ENCODE measurements at regions not wholly inside any gene's neighbourhood (a gene's known extent, or its start where the extent isn't known, plus 50 kb on each side); places are given as distances from the start of the nearest gene placed in this dataset.

DNA sequence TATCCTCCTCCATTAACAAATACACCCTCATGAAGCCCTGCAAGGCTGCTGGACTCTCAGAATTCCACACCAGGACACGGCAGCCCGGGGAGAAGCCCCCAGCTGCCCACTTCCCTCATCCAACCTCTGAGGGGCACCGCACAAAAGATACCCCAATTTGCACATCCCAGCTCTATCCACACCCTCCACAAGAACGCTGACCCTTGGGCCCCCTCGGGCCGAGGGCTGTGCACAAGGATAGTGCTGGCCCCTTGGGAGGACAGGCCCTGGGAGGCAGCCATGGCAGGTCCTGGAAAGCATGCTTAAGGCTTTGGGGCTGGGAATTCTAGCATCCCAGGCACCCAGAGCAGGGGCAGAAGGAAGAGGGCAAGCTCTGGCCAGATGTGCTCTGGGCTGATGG, 77.4 kb upstream of the PRNP start:
- TF ChIP-seq, protein P1, sequence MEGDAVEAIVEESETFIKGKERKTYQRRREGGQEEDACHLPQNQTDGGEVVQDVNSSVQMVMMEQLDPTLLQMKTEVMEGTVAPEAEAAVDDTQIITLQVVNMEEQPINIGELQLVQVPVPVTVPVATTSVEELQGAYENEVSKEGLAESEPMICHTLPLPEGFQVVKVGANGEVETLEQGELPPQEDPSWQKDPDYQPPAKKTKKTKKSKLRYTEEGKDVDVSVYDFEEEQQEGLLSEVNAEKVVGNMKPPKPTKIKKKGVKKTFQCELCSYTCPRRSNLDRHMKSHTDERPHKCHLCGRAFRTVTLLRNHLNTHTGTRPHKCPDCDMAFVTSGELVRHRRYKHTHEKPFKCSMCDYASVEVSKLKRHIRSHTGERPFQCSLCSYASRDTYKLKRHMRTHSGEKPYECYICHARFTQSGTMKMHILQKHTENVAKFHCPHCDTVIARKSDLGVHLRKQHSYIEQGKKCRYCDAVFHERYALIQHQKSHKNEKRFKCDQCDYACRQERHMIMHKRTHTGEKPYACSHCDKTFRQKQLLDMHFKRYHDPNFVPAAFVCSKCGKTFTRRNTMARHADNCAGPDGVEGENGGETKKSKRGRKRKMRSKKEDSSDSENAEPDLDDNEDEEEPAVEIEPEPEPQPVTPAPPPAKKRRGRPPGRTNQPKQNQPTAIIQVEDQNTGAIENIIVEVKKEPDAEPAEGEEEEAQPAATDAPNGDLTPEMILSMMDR (conservative IDR thresholded peaks at IDR 0.05; ENCODE audit: control insufficient read depth, insufficient read depth, low read depth, low read length) = no peak
- DNase-seq (ENCODE audit: low read depth) = no peak
- no peak overlapping the region for H3K4me3 ChIP-seq (ENCODE audit: control insufficient read depth, low read depth, low read length)

DNA sequence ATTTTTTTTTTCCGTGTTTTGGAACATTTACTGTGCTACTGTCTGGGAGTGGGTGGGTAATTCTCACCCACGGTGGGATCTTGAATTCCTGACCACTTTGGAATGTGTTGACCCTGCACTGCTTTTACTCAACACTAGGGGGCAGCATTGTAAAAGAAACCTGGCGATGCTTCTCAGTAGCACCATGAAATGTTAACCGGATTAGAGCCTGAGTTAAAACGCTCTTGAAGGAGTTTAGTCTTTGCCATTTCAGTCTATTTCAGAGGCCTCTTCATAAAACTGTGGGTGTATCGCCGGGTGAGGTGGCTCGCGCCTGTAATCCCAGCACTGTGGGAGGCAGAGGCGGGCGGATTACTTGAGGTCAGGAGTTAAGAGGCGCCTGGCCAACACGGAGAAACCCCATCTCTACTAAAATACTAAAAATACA, 79.0 kb upstream of the PRNP start:
- DNase-seq (ENCODE audit: low read depth) = peak; percentile 75
- H3K4me3 ChIP-seq (ENCODE audit: control insufficient read depth, low read depth, low read length) = no peak overlapping the region
- TF ChIP-seq, protein P1 (conservative IDR thresholded peaks at IDR 0.05; ENCODE audit: control insufficient read depth, insufficient read depth, low read depth, low read length) = peak; percentile 99

DNA sequence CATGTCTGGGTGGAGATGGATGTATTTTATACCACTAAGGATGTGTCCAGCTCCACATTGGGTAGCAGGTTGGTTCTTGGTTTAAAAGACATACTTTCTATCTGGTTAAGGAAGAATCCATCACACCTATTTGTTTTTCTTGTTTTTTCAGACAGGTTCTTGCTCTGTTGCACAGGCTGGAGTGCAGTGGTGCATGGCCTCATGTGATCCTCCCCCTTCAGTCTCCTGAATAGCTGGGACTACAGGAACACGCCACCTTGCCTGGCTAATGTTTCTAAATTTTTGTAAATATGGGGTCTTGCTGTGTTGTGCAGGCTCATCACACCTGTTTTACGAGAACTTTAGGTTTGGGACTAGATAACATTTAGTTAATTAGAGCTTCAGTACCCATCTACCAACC, 80.2 kb upstream of the PRNP start:
- DNase-seq (ENCODE audit: low read depth) = no peak
- TF ChIP-seq, protein P1 (conservative IDR thresholded peaks at IDR 0.05; ENCODE audit: control insufficient read depth, insufficient read depth, low read depth, low read length) = no peak
- H3K4me3 ChIP-seq (ENCODE audit: control insufficient read depth, low read depth, low read length) = no peak overlapping the region

DNA sequence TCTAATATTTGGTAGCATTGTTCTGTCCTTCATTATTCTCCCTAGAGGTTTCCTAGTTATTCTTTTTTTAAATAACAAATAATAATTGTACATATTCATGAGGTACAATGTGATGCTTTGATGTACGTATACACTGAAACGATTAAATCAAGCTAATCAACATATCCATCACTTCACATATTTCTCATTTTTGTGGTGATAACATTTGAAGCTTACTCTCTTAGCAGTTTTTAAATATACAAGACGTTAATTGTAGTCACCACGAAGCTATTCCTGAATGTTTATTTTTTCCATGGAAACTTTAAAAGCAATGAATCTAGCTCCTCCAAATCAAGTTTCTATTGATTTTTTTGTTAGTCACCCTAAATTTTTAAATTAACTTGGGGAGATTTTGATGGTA, 81.1 kb upstream of the PRNP start:
- TF ChIP-seq, protein P1 (conservative IDR thresholded peaks at IDR 0.05; ENCODE audit: control insufficient read depth, insufficient read depth, low read depth, low read length) = no peak
- no peak overlapping the region for H3K4me3 ChIP-seq (ENCODE audit: control insufficient read depth, low read depth, low read length)
- DNase-seq (ENCODE audit: low read depth) = no peak

DNA sequence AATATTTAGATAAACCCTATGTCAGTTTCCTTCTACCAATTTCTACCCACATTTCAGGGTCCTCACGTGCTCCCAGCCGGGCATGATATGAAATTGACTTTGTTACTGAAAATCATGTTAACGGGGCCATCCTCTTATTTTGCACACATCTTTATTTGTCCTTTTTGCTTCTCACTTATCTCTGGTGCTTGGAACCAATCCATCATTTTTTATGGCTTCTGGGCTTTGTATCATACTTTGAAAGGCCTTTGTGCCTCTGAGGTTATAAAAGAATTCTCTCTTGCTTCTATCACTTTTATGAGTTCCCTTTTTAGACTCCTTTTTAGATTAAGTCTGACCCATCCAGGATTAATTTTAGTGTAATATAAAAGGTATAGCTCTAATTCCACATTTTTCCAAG, 81.7 kb upstream of the PRNP start:
- H3K4me3 ChIP-seq (ENCODE audit: control insufficient read depth, low read depth, low read length) = no peak overlapping the region
- DNase-seq (ENCODE audit: low read depth) = no peak
- TF ChIP-seq, protein P1 (conservative IDR thresholded peaks at IDR 0.05; ENCODE audit: control insufficient read depth, insufficient read depth, low read depth, low read length) = no peak

DNA sequence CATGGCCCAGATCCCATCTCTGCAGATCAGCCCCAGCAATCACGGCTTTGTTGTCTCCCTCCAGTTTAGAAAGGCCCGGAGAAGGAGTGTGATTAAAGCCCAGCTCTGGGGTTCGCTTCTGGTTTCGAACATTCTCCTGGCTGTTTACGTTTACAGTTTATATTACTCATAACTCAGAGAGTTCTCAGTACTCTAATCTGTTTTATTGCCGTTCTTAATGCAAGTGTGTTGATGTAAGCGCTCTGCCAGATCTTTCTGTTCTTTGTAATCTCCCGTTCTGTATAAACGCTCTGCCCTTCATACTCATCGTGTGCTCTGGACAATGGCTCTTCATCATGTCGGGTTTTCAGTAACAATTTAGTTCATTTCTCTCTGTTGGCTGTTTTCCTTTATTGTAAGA, 82.5 kb upstream of the PRNP start:
- TF ChIP-seq, protein P1 (conservative IDR thresholded peaks at IDR 0.05; ENCODE audit: control insufficient read depth, insufficient read depth, low read depth, low read length) = no peak
- peak; percentile 34 for DNase-seq (ENCODE audit: low read depth)

DNA sequence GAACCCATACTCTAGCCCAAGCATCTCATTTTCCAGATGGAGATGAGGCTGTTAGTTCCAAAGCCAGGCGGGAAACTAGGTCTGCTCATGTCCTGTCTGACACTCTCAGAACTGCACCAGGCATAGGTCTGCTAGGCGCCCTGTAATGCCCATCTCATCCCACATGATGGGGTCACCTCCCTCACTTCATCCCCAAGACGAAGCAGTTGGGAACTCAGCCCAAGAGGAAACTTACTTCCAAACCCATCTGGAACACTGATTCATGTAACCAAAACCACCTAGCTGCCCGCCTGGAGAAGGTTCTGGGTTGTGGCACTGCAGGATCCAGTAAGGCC, 84.0 kb upstream of the PRNP start:
- H3K4me3 ChIP-seq (ENCODE audit: control insufficient read depth, low read depth, low read length) = no peak overlapping the region
- TF ChIP-seq, protein P1 (conservative IDR thresholded peaks at IDR 0.05; ENCODE audit: control insufficient read depth, insufficient read depth, low read depth, low read length) = no peak
- DNase-seq (ENCODE audit: low read depth) = peak; percentile 45

More for the DNA sequence above, 82.5 kb upstream of the PRNP start:
- H3K4me3 ChIP-seq (ENCODE audit: control insufficient read depth, low read depth, low read length) = no peak overlapping the region
